ENCODE measurements at regions not wholly inside any gene's neighbourhood (a gene's known extent, or its start where the extent isn't known, plus 50 kb on each side); places are given as distances from the start of the nearest gene placed in this dataset.

DNA sequence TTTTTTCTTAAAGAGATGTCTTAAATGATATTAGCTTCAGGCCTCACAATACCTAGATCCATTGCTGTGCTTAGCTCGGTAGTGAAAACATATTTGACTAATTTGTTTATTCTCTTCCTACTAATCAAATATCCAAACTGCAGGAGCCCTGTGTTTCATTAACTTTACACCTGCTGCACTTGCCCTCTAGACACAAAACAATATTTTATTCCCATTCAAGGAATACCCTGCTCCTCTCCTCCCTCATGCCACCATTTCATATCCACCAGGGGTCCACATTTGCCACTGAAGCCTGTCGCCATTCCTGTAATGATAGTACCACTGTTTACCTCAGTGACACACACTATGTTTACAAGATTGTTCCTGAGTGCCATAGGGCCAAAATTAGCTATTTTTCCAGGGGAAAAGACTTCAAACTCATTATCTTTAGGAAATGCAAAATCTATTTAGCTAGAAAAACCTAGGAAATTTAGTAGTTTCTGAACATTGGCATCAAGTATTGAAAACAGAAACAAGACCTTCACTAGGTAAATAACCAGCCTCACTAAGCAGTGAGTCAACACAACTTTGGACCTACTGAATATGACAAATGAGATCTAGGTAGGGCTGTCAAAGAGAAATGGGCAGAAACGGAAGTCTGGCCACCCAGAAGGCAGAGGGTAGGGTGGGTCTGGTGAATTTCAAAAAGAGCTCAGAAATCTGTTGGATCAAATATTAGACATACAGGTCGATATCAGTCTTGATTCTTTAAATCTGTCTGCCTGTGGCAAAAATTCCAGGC, 134.6 kb upstream of the KCNK1 start:
- no peak for TF ChIP-seq SP2 (IDR thresholded peaks at IDR 0.05; ENCODE audit: extremely low read depth, low read depth, low read length, poor library complexity, severe bottlenecking)
- TF ChIP-seq ZNF274 (IDR thresholded peaks at IDR 0.05; ENCODE audit: borderline replicate concordance, low read depth, low read length): no peak
- TF ChIP-seq FOXA1 (IDR thresholded peaks at IDR 0.05; ENCODE audit: borderline replicate concordance): no peak
- no peak for TF ChIP-seq POLR2AphosphoS5 (IDR thresholded peaks at IDR 0.05; ENCODE audit: control insufficient read depth, insufficient read depth, low read depth, low read length)
- no peak for TF ChIP-seq CEBPB (tag; IDR thresholded peaks at IDR 0.05)
- TF ChIP-seq, protein P1, sequence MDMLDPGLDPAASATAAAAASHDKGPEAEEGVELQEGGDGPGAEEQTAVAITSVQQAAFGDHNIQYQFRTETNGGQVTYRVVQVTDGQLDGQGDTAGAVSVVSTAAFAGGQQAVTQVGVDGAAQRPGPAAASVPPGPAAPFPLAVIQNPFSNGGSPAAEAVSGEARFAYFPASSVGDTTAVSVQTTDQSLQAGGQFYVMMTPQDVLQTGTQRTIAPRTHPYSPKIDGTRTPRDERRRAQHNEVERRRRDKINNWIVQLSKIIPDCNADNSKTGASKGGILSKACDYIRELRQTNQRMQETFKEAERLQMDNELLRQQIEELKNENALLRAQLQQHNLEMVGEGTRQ (CRISPR knock-in tag; IDR thresholded peaks at IDR 0.05): no peak
- TF ChIP-seq, protein P2, sequence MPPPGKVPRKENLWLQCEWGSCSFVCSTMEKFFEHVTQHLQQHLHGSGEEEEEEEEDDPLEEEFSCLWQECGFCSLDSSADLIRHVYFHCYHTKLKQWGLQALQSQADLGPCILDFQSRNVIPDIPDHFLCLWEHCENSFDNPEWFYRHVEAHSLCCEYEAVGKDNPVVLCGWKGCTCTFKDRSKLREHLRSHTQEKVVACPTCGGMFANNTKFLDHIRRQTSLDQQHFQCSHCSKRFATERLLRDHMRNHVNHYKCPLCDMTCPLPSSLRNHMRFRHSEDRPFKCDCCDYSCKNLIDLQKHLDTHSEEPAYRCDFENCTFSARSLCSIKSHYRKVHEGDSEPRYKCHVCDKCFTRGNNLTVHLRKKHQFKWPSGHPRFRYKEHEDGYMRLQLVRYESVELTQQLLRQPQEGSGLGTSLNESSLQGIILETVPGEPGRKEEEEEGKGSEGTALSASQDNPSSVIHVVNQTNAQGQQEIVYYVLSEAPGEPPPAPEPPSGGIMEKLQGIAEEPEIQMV (tag; conservative IDR thresholded peaks at IDR 0.05; ENCODE audit: low read depth): no peak
- TF ChIP-seq, protein P3, sequence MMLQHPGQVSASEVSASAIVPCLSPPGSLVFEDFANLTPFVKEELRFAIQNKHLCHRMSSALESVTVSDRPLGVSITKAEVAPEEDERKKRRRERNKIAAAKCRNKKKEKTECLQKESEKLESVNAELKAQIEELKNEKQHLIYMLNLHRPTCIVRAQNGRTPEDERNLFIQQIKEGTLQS (IDR thresholded peaks at IDR 0.05): no peak
- TF ChIP-seq, protein P3 (CRISPR knock-in tag; conservative IDR thresholded peaks at IDR 0.05): no peak
- TF ChIP-seq BRCA1 (IDR thresholded peaks at IDR 0.05): no peak
- no peak for TF ChIP-seq BRCA1 (CRISPR knock-in tag; IDR thresholded peaks at IDR 0.05)
- no peak for TF ChIP-seq ATF7 (IDR thresholded peaks at IDR 0.05)
- TF ChIP-seq CBFA2T2 (conservative IDR thresholded peaks at IDR 0.05): no peak
- TF ChIP-seq, protein P4, sequence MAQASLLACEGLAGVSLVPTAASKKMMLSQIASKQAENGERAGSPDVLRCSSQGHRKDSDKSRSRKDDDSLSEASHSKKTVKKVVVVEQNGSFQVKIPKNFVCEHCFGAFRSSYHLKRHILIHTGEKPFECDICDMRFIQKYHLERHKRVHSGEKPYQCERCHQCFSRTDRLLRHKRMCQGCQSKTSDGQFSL (CRISPR knock-in tag; IDR thresholded peaks at IDR 0.05): no peak
- TF ChIP-seq, protein P4 (tag; IDR thresholded peaks at IDR 0.05): no peak
- no peak for TF ChIP-seq JUN (IDR thresholded peaks at IDR 0.05; ENCODE audit: borderline replicate concordance, low read depth, low read length)
- TF ChIP-seq JUN (CRISPR knock-in tag; IDR thresholded peaks at IDR 0.05; ENCODE audit: borderline replicate concordance): no peak
